Thyroid gland (tissue), 4 donors: ENCODE measurements at regions not wholly inside any gene's neighbourhood (a gene's known extent, or its start where the extent isn't known, plus 50 kb on each side); places are given as distances from the start of the nearest gene placed in this dataset.

ENCODE experiments used
- POLR2A ChIP-seq, 2 donors: fragments of 450-650 bp; IDR thresholded peaks; one replicate each; pipeline ENCODE4 v1.6.1; 2017; ENCODE audit warnings: antibody characterized with exemption in 2 of 2, mild to moderate bottlenecking in 2 of 2, moderate library complexity in 1 of 2
- TF ChIP-seq, protein P1 (sequence below), 6 experiments: fragments of 200-600 bp in 3 of 6; fragments of 450-650 bp in 3 of 6; sonication (generic) in 3 of 6; IDR thresholded peaks; one replicate each; pipeline ENCODE4 v1.5.1; 2016 to 2019; ENCODE audit warnings: antibody characterized with exemption in 6 of 6, mild to moderate bottlenecking in 2 of 6, inconsistent platforms in 1 of 6, moderate library complexity in 1 of 6

DNA sequence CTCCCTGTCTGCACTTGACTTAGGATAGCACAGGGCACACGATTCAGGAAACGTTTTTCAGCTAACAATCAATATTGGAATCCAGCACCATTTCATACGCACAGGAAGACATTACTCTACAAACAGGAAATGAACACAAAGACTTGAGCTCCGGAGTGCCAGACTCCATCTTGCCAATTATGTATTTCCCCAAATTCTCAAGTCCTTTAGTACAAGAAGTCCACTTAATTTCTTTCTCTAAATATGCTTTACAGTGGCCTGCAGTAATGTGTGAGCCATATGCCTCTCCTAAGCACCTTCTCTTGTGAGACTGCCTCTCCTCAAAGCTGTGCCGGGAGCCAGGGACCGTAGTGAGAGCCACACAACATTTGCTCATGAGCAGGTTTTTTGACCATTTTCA is 168.2 kb downstream of the THBS2 start:
- TF ChIP-seq, protein P1, sequence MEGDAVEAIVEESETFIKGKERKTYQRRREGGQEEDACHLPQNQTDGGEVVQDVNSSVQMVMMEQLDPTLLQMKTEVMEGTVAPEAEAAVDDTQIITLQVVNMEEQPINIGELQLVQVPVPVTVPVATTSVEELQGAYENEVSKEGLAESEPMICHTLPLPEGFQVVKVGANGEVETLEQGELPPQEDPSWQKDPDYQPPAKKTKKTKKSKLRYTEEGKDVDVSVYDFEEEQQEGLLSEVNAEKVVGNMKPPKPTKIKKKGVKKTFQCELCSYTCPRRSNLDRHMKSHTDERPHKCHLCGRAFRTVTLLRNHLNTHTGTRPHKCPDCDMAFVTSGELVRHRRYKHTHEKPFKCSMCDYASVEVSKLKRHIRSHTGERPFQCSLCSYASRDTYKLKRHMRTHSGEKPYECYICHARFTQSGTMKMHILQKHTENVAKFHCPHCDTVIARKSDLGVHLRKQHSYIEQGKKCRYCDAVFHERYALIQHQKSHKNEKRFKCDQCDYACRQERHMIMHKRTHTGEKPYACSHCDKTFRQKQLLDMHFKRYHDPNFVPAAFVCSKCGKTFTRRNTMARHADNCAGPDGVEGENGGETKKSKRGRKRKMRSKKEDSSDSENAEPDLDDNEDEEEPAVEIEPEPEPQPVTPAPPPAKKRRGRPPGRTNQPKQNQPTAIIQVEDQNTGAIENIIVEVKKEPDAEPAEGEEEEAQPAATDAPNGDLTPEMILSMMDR (IDR thresholded peaks at IDR 0.05) = no peak
- no peak for TF ChIP-seq POLR2A (IDR thresholded peaks at IDR 0.05)
